SK-N-SH (cell line): ENCODE measurements at regions not wholly inside any gene's neighbourhood (a gene's known extent, or its start where the extent isn't known, plus 50 kb on each side); places are given as distances from the start of the nearest gene placed in this dataset.

Source experiments
- CTCF ChIA-PET: fragments of 300-600, 350-600 bp; formaldehyde crosslinking; extraction: SDS; loops from one replicate; lab custom pipeline; 2021; lab: Yijun Ruan, JAX
- POLR2A ChIA-PET: fragments of 350-600 bp; sonication (Branson Sonifier 250); formaldehyde crosslinking; extraction: SDS; loops from one replicate; lab custom pipeline; 2020; ENCODE audit warnings: antibody characterized with exemption, inconsistent platforms; lab: Yijun Ruan, JAX
- DNase-seq: peaks from one replicate; pipeline ENCODE4 v3.0.0; 2012
- H2AFZ ChIP-seq: fragments of 200-600 bp; sonication (generic); 2 replicates; pipeline ENCODE4 v1.8.1; 2016; ENCODE audit warnings: antibody characterized with exemption, mild to moderate bottlenecking, low read depth
- H3F3A ChIP-seq: fragments of 200-600 bp; sonication (generic); replicated peaks from 2 replicates; pipeline ENCODE3; 2016; ENCODE audit warnings: antibody characterized with exemption, mild to moderate bottlenecking; ENCODE audit not compliant: insufficient read depth
- H3K27ac ChIP-seq, 2 experiments: fragments of 200-500 bp in 1 of 2; fragments of 200-600 bp in 1 of 2; sonication (Bioruptor generic) in 1 of 2; sonication (generic), shearing (Covaris generic) in 1 of 2; 2 replicates each; pipeline versions ENCODE4 v1.5.1 to v1.6.1; 2014 to 2016; ENCODE audit warnings: low read depth in 2 of 2, inconsistent platforms in 1 of 2, low read length in 1 of 2, mild to moderate bottlenecking in 1 of 2, mixed read lengths in 1 of 2
- H3K27me3 ChIP-seq: fragments of 200-600 bp; sonication (generic), shearing (Covaris generic); 2 replicates; pipeline ENCODE4 v1.6.1; 2016; ENCODE audit warnings: mixed run types; ENCODE audit not compliant: insufficient read depth
- H3K36me3 ChIP-seq, 2 experiments: fragments of 200-500 bp in 1 of 2; fragments of 200-600 bp in 1 of 2; sonication (Bioruptor generic) in 1 of 2; sonication (generic) in 1 of 2; replicated peaks in 1 of 2; 2 replicates each; pipeline versions ENCODE3 to v1.5.1; 2014 to 2016; ENCODE audit warnings: low read length in 1 of 2, mild to moderate bottlenecking in 1 of 2; ENCODE audit not compliant: insufficient read depth in 2 of 2, control insufficient read depth in 1 of 2
- H3K4me1 ChIP-seq, 2 experiments: fragments of 200-500 bp in 1 of 2; fragments of 200-600 bp in 1 of 2; sonication (Bioruptor generic) in 1 of 2; sonication (generic), shearing (Covaris generic) in 1 of 2; 2 replicates each; pipeline versions ENCODE4 v1.5.1 to v1.6.1; 2014 to 2016; ENCODE audit warnings: low read depth in 1 of 2, low read length in 1 of 2, mixed run types in 1 of 2; ENCODE audit not compliant: insufficient read depth in 2 of 2, control insufficient read depth in 1 of 2
- H3K4me2 ChIP-seq: fragments of 200-600 bp; sonication (generic), shearing (Covaris generic); 2 replicates; pipeline ENCODE4 v1.6.1; 2017; ENCODE audit warnings: mixed run types
- H3K4me3 ChIP-seq, 2 experiments: fragments of 200-500 bp in 1 of 2; fragments of 200-600 bp in 1 of 2; sonication (Bioruptor generic) in 1 of 2; sonication (generic), shearing (Covaris generic) in 1 of 2; 2 replicates each; pipeline versions ENCODE4 v1.5.1 to v1.8.1; 2014 to 2016; ENCODE audit warnings: low read depth in 2 of 2, inconsistent platforms in 1 of 2, low read length in 1 of 2, mild to moderate bottlenecking in 1 of 2, mixed read lengths in 1 of 2, moderate library complexity in 1 of 2
- H3K79me2 ChIP-seq: fragments of 200-600 bp; sonication (generic); 2 replicates; pipeline ENCODE4 v1.8.1; 2017; ENCODE audit warnings: mild to moderate bottlenecking; ENCODE audit not compliant: insufficient read depth
- H3K9ac ChIP-seq: fragments of 200-600 bp; sonication (generic); 2 replicates; pipeline ENCODE4 v1.6.1; 2017; ENCODE audit warnings: mixed run types
- H3K9me2 ChIP-seq: fragments of 200-600 bp; sonication (generic); 2 replicates; pipeline ENCODE4 v1.6.1; 2017; ENCODE audit warnings: mixed run types
- H3K9me3 ChIP-seq: fragments of 200-600 bp; sonication (generic); 2 replicates; pipeline ENCODE4 v1.6.1; 2017; ENCODE audit warnings: mixed run types, mild to moderate bottlenecking, moderate library complexity
- H4K20me1 ChIP-seq: fragments of 200-600 bp; sonication (generic); 2 replicates; pipeline ENCODE4 v1.6.1; 2017; ENCODE audit warnings: mild to moderate bottlenecking, mixed run types; ENCODE audit not compliant: insufficient read depth
- EZH2phosphoT487 ChIP-seq: fragments of 200-600 bp; sonication (generic); IDR thresholded peaks from 2 replicates; pipeline ENCODE4 v1.6.1; 2017; ENCODE audit warnings: low read depth, mixed run types, mild to moderate bottlenecking, antibody characterized with exemption, moderate library complexity, borderline replicate concordance
- FOSL2 ChIP-seq: IDR thresholded peaks from 2 replicates; pipeline ENCODE4 v1.4.0; 2012; ENCODE audit warnings: low read depth, mild to moderate bottlenecking, moderate library complexity, borderline replicate concordance
- JUND ChIP-seq: IDR thresholded peaks from 2 replicates; pipeline ENCODE4 v1.4.0; 2012
- NRF1 ChIP-seq: IDR thresholded peaks from 2 replicates; pipeline ENCODE4 v1.6.1; 2012; ENCODE audit warnings: low read depth, mild to moderate bottlenecking, low read length
- SIN3A ChIP-seq: IDR thresholded peaks from 2 replicates; pipeline ENCODE4 v1.6.1; 2012; ENCODE audit warnings: low read depth, mild to moderate bottlenecking, low read length, moderate library complexity, borderline replicate concordance
- WGBS: methylation state at CpG from one replicate; pipeline ENCODE4 v1.1.6; 2017; ENCODE audit warnings: low lambda C conversion rate; 5-methylcytosine and 5-hydroxymethylcytosine counted together
- TF ChIP-seq, protein P1 (sequence below): IDR thresholded peaks from 2 replicates; pipeline ENCODE4 v1.4.0; 2012; ENCODE audit warnings: low read depth, borderline replicate concordance
- TF ChIP-seq, protein P2 (sequence below): IDR thresholded peaks from 2 replicates; pipeline ENCODE4 v1.4.0; 2012; ENCODE audit warnings: low read depth, borderline replicate concordance

DNA sequence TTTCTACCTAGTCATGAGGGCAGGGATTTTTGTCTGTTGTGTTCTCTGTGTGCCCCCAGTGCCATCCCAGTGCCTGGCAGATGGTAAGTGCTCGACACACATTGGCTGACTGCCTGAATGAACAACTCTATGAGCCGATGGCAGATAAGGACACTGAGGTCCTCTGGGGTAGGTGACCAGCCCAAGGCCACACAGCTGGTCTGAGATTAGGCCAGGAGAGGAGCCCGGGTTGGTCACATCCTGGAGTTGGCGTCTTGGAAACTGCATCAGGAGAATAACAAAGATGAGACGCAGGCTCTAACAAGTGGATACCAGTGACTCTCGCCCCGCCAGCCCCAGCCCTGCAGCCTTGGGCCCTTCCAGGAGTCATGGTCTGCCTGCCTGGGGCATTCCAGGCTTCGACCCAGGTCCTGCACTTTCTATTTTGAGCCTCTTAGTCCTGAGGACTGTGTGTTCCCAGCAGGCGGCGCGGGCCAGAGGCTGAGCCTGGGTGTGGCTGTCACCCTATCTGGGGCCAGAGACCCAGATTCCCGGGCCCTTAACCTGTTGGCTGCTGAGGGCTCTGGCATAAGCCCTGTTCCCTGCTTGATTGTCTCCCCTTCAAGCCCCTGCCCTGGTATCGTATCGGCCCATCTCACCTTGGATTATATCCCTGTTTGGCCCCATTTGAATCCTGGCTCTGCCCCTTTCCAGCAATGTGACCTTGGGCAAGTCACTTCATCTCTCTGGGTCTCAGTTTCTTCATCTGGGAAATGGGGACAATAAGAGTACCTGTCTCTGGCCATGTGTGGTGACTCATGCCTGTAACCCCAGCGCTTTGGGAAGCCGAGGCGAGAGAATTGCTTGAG lies 88.3 kb downstream of the CEBPB start:
- WGBS = 78% methylated on average over 13 of the region's 17 CpGs
- TF ChIP-seq SIN3A (no peak), NRF1 (no peak), FOSL2 (no peak), JUND (no peak)
- TF ChIP-seq, protein P1, sequence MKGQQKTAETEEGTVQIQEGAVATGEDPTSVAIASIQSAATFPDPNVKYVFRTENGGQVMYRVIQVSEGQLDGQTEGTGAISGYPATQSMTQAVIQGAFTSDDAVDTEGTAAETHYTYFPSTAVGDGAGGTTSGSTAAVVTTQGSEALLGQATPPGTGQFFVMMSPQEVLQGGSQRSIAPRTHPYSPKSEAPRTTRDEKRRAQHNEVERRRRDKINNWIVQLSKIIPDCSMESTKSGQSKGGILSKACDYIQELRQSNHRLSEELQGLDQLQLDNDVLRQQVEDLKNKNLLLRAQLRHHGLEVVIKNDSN = no peak
- TF ChIP-seq, protein P2, sequence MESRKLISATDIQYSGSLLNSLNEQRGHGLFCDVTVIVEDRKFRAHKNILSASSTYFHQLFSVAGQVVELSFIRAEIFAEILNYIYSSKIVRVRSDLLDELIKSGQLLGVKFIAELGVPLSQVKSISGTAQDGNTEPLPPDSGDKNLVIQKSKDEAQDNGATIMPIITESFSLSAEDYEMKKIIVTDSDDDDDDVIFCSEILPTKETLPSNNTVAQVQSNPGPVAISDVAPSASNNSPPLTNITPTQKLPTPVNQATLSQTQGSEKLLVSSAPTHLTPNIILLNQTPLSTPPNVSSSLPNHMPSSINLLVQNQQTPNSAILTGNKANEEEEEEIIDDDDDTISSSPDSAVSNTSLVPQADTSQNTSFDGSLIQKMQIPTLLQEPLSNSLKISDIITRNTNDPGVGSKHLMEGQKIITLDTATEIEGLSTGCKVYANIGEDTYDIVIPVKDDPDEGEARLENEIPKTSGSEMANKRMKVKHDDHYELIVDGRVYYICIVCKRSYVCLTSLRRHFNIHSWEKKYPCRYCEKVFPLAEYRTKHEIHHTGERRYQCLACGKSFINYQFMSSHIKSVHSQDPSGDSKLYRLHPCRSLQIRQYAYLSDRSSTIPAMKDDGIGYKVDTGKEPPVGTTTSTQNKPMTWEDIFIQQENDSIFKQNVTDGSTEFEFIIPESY = no peak
- H3K27me3 ChIP-seq = no peaks in the 10 kb centered on the region
- no peak overlapping the region for H3K27ac ChIP-seq
- no peaks in the 10 kb centered on the region for H3F3A ChIP-seq
- H3K4me2 ChIP-seq = no peak overlapping the region
- no peaks in the 10 kb centered on the region for H3K36me3 ChIP-seq
- no peak for DNase-seq
- H4K20me1 ChIP-seq = no peaks in the 10 kb centered on the region
- H3K4me3 ChIP-seq = no peak overlapping the region
- CTCF ChIA-PET = interaction anchor here (1.0 to 1.7 kb wide), 2 partner anchors 14 to 23 kb away, joined by 3 to 6 read pairs; no protein-coding TSS in a partner anchor
- no peak overlapping the region for H3K9ac ChIP-seq
- no peaks in the 10 kb centered on the region for H3K9me2 ChIP-seq
- H3K79me2 ChIP-seq = no peaks in the 10 kb centered on the region
- POLR2A ChIA-PET = no interaction called here
- no peaks in the 10 kb centered on the region; a peak in 1 of 4 replicates for H3K4me1 ChIP-seq
- H3K9me3 ChIP-seq = no peaks in the 10 kb centered on the region
- H2AFZ ChIP-seq = no peak overlapping the region

DNA sequence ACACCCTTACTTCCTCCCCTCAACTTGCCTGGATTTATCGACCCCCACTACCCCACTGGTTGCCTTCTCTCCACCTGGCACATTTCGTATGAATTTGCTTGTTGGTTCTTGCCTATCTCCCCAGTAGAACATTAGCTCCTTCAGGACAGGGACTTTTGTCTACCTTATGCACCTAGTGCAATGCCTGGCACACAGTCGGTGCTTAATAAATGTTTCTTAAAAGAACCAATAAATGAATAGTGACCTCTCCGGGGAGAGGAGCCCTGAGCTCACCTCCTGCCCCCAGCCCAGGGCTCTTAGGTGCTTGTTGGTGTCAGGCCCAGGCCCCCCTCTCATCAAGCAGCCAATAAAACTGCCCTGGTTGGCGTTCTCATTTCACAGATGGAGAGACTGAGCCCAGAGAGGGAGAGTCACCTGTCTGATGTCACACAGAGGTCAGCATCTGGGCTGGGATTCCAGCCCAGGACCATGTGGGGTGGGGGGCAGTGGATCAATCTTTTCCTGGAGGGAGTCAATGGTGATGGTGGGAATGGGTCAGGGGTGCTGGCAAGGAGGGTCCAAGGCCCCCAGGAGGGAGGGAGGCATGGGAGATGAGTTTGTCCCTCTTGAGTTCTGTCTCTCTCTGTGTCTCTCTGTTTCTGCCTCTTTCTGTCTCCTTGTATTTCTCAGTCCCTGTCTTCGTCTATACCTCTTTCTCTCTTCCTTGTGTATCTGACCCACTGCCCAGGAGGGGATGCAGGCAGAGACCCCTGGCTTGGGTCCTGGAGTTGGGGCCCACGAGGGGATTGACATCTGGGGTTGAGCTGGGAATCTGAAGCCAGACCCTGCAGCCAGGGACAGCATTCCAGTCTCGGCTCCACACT lies 89.6 kb downstream of the CEBPB start:
- Histone ChIP-seq H3K4me3 (no peak overlapping the region), H3K4me2 (no peak overlapping the region), H4K20me1 (no peaks in the 10 kb centered on the region), H2AFZ (no peak overlapping the region), H3K9me2 (no peaks in the 10 kb centered on the region), H3K27me3 (no peaks in the 10 kb centered on the region), H3K4me1 (peaks cover 8 to 10% of the 10 kb centered on the region in 2 experiments; a peak in 2 of 4 replicates), H3K27ac (no peak overlapping the region), H3F3A (no peaks in the 10 kb centered on the region), H3K36me3 (no peaks in the 10 kb centered on the region), H3K9ac (no peak overlapping the region), H3K9me3 (no peaks in the 10 kb centered on the region), H3K79me2 (no peaks in the 10 kb centered on the region)
- no peak for TF ChIP-seq JUND
- TF ChIP-seq EZH2phosphoT487 = no peak
- DNase-seq = no peak
- 83% methylated on average over 7 of the region's 8 CpGs for WGBS
- CTCF ChIA-PET = interaction anchor here (0.8 to 1.7 kb wide), 2 partner anchors 12 to 95 kb away, joined by 3 to 6 read pairs; no protein-coding TSS in a partner anchor
- POLR2A ChIA-PET = no interaction called here
